ENCODE measurements at regions not wholly inside any gene's neighbourhood (a gene's known extent, or its start where the extent isn't known, plus 50 kb on each side); places are given as distances from the start of the nearest gene placed in this dataset.
A peak's percentile ranks its signal among the peaks of the same experiment; 100 is the strongest.

DNA sequence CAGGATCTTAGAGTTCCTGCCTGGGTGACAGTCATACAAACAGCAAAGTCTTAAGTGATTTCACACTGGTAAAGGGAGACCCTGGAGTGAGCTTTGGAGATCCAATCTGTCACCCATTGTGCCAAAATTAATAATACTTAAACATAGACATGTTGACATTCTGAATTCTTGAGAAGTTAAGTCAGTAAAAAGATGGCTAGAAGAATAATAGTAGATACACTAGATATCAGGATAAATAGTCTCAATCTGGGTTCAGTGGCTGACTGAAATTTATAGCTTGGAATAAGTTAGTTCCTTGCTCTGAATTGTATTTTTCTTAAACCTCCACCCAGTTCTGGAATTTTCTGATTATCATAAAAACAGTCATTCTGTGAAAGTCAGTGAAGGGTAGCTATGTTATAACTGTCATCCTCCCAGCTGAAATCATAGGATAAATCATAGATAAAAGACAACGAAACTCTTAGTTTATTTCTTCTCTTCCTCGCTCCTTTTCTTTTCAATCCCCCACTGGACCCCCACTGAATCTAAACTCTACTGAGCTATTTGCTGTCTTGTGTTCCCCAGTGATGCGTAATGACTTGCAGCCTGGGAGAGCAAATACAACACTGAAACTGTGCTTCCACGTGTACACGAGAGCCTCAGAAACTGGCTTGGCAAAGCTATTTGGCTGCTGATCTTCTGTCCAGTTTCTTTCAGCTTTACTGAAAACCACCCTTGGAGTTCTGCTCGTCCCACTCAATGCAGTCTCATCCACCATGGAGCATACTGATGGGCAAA, 175.4 kb upstream of the TP63 start:
- DNase-seq (ENCODE audit: low read depth), result no peak

GRCh38 chr3:189457201-189457607, 174.0 kb upstream of the TP63 start:
- peak; percentile 22 for DNase-seq (ENCODE audit: low read depth)

DNA sequence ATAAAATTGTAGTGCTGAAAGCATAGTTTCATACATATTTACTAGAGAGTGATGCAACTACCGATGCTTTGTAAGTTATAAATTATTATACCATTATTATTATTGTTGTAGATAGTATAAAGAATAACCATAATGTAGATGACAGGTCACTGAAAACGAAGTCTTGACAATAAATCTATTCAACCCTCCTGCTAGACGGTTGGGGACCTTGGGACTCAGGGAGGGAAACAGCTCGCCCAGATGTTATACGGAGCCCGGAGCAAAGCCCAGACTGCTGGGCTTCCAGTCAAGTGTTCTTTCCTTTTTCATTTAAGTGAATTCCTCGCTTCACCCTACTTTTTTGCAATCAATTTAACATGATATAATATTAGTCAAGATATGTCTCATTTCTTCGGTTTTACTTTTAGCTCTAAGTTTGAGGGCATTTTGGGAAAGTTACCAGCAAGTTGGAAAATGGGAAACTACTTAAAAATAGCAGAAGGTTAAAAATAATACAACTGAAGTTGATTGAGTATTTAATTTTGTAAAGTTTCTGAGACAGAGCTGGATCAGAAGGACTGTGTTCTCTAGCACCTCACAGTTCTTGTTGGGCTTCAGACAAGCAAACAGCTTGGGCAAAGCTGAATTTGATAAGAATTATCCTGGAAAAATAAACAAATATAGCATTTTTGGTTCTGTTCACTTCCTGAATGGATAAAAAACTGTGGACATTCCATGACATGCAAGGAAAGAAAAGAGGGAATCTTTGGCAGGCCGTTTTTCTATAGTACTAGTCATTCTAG, 173.4 kb upstream of the TP63 start:
- no peak for DNase-seq (ENCODE audit: low read depth)

DNA sequence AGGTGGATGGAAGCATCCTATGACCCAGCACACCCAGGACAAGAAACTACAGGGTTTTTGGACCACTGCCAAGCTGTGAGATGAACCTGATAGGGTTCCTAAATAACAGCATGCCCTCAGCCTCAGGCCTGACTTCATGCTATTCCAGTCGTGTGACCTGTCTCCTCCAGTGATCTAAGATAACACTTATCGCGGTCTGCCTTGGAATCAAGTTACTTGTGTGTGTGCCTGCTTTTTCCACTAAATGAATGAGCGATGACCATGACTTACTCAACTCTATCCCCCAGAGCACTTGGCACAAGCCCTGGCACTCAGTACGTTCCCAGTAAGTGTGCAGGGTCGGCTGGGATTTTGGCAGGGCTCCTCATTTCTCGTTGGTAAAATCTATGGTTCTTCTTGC, 172.7 kb upstream of the TP63 start:
- DNase-seq (ENCODE audit: low read depth), result peak; percentile 3

DNA sequence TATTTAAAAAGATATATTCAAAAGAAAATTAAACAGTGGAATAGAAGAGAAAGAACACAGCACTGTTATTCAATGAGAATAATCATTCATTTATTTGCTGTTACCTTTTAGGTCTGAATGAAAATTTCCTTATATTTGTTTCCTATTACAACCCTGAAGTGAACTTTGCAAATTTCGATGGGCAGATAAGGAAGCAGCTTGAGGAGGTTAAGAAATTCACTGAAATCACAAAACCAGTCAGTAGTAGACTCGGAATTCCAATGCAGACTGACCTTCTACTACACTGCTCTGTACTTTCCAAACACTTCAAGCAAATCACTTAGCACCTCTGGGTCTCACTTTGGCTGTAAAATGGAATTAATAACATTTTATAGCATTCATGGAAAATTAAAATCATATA, 172.0 kb upstream of the TP63 start:
- no peak for DNase-seq (ENCODE audit: low read depth)

- no peak for DNase-seq (ENCODE audit: low read depth)
These were observed 170.7 kb upstream of the TP63 start for GRCh38 chr3:189460511-189460910.

- DNase-seq (ENCODE audit: low read depth), result no peak
These were observed 166.4 kb upstream of the TP63 start for GRCh38 chr3:189464799-189465198.

DNA sequence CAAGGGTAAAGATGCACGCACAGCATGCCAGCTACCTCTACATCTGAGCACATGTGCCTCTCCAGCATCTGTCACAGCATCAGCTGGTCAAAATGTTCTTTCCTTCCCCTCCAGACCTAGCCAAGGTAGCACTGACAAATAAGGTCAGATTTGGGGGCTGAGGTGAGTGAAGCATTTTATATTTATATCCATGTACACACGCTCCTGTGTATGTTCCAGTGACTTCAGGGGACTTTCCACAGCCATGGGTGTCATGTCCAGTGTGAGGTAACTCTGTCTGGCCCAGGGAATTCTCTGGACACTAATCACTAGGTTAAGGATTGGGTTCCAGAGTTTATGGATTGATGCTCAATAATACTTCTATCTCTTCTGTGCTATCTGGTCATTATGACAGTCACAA, 165.2 kb upstream of the TP63 start:
- no peak for DNase-seq (ENCODE audit: low read depth)

DNA sequence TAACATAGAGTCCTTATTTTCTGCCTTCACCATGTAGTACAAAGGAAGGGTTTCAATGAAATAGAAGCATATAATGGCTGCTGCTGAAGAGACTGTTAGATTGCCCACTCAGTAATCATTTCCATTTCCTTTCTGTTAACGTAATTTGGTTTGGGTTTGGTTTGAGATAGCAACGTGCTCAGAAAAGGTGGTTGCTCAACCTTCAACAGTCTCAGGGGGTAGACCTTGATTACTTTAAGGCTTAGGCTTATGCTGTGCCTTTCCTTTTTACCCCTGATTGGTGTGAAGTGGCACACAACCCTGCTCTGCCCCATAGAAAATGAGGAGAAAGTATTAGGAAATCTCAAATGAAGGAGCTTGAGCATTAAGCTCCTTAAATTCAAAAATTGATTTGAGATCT, 163.7 kb upstream of the TP63 start:
- no peak for DNase-seq (ENCODE audit: low read depth)

- DNase-seq (ENCODE audit: low read depth), result no peak
These were observed 156.2 kb upstream of the TP63 start for GRCh38 chr3:189474944-189475343.

DNA sequence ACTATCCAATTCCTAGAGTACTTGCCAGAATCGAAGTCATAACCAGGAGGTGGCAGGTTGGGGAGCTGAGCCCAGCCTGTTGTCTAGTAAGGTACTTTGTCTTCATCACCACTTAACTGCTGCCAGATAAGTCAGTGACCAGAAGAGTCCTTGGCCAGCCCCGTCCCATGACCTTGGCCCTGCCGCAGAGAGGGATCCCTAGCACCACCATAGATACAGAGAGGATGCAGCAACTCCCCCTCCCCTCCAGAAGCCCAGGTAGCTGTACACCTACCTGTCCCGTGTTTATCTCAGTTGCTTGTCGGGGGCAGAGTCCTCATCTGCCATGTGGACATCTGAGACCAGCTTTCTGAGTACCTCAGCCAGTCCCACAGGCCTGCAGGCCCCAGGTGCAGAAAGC, 153.6 kb upstream of the TP63 start:
- DNase-seq (ENCODE audit: low read depth), result no peak

DNA sequence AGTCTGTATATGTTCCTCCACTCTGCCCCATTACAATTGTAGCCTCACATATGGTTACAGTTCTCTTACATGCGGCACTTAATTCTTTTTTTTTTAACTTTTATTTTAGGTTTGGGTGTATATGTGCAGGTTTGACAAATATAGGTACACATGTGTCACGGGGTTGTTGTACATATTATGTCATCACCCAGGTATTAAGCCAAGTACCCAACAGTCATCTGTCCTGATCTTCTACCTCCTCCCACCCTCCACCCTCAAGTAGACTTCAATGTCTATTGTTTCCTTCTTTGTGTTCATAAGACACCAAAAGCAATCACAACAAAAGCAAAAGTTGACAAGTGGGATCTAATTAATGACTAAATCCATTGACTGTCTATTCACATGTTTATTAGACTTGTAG, 144.6 kb upstream of the TP63 start:
- no peak for DNase-seq (ENCODE audit: low read depth)

GRCh38 chr3:189488241-189488767, 142.9 kb upstream of the TP63 start:
- peak; percentile 60 for DNase-seq (ENCODE audit: low read depth)

DNA sequence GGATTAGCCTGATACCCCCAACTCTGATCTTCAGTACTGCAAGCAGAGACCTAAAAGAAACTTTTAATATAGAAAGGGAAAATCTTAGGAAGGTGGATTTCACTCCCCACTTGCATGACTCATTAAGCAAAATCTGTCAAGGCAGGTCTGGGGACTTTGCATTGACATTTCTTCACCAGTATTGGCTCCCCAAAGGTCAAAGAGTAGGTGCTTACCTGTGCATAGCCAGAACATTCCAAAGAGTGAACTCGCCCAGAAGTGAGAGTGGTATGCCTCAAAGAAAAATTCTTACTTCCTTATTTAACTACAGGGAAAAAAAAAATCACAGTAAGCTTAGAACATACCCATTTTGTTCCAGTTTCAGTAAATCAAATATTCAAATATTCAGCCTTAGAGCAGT, 140.9 kb upstream of the TP63 start:
- no peak for DNase-seq (ENCODE audit: low read depth)

DNA sequence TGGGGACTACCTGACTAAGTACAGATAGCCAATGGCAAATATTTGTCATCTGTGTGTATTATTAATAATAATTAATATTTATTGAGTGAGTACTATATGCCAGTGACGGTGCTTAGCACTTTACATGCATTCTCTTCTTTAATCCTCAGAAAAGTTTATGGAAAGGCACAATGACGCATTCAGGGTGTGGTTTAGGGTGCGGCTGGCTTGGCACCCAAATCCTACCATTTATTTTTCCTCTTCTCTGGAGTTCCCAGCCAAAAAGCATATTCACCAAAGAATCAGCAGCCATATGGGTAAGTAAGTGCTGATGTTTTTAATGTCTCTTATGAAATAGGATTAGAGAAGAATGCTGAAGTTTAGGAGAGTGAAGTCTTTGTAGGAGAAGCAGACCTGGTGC, 140.4 kb upstream of the TP63 start:
- no peak for DNase-seq (ENCODE audit: low read depth)

- no peak for DNase-seq (ENCODE audit: low read depth)
These were observed 139.4 kb upstream of the TP63 start for GRCh38 chr3:189491831-189492230.

DNA sequence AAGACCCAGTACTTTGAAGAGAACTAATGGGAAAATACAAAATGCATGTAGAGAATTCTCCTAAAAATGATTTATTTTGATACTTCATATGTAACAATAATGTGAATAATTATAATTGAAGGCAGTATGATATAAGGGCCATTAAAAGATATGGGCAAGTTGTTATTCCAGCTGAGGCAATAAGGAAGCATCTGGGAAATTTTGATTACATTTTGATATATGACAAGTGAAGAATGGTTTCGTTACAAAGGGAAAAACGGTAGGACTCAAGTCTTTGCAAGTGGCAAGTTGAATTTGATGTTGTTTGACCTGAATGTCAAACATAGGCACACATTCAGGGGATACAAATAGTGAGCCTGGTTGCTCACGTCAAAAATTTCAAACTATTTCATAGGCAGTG, 137.9 kb upstream of the TP63 start:
- no peak for DNase-seq (ENCODE audit: low read depth)

- DNase-seq (ENCODE audit: low read depth), result no peak
These were observed 136.6 kb upstream of the TP63 start for GRCh38 chr3:189494632-189495031.

DNA sequence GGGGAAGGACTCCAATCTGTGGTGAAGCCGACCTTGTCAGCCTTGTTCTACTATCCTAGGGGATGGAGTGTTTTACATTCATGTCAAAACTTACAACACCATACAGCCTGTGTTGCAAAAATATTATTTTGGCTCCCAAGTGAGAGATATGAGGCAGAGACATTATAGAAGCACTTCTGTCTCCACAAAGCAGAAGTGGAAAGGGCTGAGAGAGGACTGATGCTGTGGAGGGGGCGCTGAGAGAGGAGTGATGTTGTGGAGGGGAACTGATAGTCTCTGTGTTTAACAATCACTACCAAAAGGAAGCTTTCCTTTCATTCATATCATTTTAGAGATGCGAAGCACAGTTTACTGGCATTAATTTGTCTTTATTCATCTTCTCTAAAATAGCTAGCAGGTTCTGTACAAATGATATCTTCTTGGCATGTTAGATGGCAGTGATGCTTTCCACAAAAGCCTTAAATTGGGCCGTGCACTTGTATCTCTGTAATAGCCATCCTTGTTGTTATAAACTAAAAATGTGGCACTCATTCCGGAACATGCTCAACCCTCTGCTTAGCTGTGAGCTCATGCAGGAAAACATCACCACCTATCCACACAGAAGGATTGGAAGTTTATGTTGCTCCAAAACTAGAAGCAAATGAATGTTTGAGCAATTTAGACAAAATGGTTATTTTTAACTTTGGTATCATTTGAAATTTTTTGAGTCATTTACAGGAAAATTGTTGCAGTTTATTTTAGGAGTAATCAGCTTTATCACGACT, 134.6 kb upstream of the TP63 start:
- no peak for DNase-seq (ENCODE audit: low read depth)

GRCh38 chr3:189498995-189499704, 132.0 kb upstream of the TP63 start:
- DNase-seq (ENCODE audit: low read depth), result no peak

DNA sequence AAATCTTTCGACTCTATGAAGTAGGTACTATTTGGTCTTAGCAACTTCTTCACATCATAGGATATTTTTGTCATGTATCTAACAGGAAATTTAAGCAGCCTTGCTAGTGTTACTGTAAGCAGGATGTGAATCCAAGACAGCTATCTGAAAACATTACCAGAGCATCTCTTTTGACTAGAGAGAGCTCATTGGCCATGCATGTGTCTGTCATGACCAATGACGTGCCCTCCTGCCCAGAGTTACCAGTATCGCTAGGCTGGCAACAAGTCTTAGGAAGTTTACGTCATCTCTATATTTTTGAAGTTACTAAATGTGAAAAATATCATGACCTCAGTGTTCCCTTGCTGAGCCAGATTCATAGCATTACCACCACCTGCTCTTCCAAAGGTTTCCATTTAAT, 130.9 kb upstream of the TP63 start:
- no peak for DNase-seq (ENCODE audit: low read depth)
